ENCODE measurements at regions not wholly inside any gene's neighbourhood (a gene's known extent, or its start where the extent isn't known, plus 50 kb on each side); places are given as distances from the start of the nearest gene placed in this dataset.

DNA sequence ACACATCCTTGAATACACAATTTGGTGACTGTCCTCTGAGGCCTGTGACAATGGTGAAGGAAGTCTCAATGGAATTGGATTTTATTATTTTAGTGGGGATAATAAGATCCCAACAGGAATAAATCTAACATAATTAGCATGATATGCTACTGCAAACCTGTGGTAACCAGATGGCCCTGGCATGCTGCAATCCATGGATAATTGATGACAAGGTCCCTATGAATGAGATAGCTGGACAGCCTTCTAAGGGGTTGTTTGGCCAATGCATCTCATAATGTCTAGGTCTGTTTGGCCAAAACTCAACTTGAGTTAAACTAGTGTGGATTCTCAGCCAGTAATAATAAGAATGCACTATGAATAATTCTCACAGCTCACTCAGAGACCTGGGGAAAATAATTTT is 145.3 kb upstream of the GALNTL6 start:
- no peak overlapping the region for H3K4me3 Mint-ChIP-seq
- H3K4me3 ChIP-seq (ENCODE audit: control extremely low read depth in 1 of 5, extremely low read depth in 1 of 5, insufficient read depth in 1 of 5, low read depth in 2 of 5, low read length in 4 of 5), result no peak overlapping the region
- no peaks in the 10 kb centered on the region for H3K27me3 ChIP-seq (replicated peaks in 1 of 4; ENCODE audit: control extremely low read depth in 1 of 4, control insufficient read depth in 3 of 4, insufficient read depth in 4 of 4, low read length in 3 of 4)
- H2AFZ ChIP-seq (ENCODE audit: insufficient read depth, low read depth, low read length, poor library complexity, severe bottlenecking), result no peak overlapping the region
- intact Hi-C loops (cut with micrococcal nuclease), result no loop called here
- H3K4me2 ChIP-seq (replicated peaks; ENCODE audit: low read depth, low read length, poor library complexity, severe bottlenecking), result no peak overlapping the region
- no peaks in the 10 kb centered on the region for H3K9me3 Mint-ChIP-seq (ENCODE audit: insufficient read depth)
- peaks cover 3% of the 10 kb centered on the region for H3K4me1 Mint-ChIP-seq
- H3K27ac Mint-ChIP-seq, result no peak overlapping the region
- H3K9me3 ChIP-seq (ENCODE audit: control extremely low read depth in 1 of 3, control insufficient read depth in 2 of 3, insufficient read depth in 1 of 3, low read length in 2 of 3), result no peaks in the 10 kb centered on the region
- H3K4me1 ChIP-seq (ENCODE audit: control insufficient read depth in 2 of 2, insufficient read depth in 2 of 2, low read length in 2 of 2), result no peaks in the 10 kb centered on the region
- no peaks in the 10 kb centered on the region for H3K79me2 ChIP-seq (ENCODE audit: control insufficient read depth, insufficient read depth, low read length)
- no peaks in the 10 kb centered on the region for H4K20me1 ChIP-seq (ENCODE audit: control insufficient read depth, insufficient read depth, low read length, poor library complexity, severe bottlenecking)
- ATAC-seq (ENCODE audit: low read depth) (no peak), DNase-seq (no peak)
- POLR2A ChIA-PET, result no interaction called here
- H3K9ac ChIP-seq (ENCODE audit: low read length), result no peak overlapping the region
- no peaks in the 10 kb centered on the region for H3K27me3 Mint-ChIP-seq
- H3K36me3 ChIP-seq (replicated peaks in 1 of 2; ENCODE audit: control extremely low read depth in 1 of 2, control insufficient read depth in 1 of 2, extremely low read depth in 1 of 2, insufficient read depth in 2 of 2, low read length in 1 of 2), result no peaks in the 10 kb centered on the region
- TF ChIP-seq EZH2 (IDR thresholded peaks at IDR 0.05; ENCODE audit: borderline replicate concordance, insufficient read depth, low read depth, low read length, poor library complexity, severe bottlenecking), result no peak
- TF ChIP-seq, protein P1, sequence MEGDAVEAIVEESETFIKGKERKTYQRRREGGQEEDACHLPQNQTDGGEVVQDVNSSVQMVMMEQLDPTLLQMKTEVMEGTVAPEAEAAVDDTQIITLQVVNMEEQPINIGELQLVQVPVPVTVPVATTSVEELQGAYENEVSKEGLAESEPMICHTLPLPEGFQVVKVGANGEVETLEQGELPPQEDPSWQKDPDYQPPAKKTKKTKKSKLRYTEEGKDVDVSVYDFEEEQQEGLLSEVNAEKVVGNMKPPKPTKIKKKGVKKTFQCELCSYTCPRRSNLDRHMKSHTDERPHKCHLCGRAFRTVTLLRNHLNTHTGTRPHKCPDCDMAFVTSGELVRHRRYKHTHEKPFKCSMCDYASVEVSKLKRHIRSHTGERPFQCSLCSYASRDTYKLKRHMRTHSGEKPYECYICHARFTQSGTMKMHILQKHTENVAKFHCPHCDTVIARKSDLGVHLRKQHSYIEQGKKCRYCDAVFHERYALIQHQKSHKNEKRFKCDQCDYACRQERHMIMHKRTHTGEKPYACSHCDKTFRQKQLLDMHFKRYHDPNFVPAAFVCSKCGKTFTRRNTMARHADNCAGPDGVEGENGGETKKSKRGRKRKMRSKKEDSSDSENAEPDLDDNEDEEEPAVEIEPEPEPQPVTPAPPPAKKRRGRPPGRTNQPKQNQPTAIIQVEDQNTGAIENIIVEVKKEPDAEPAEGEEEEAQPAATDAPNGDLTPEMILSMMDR (IDR thresholded peaks at IDR 0.05), result no peak
- CTCF ChIA-PET, result no interaction called here
- no peak overlapping the region for H3K27ac ChIP-seq (ENCODE audit: low read length in 2 of 2)

DNA sequence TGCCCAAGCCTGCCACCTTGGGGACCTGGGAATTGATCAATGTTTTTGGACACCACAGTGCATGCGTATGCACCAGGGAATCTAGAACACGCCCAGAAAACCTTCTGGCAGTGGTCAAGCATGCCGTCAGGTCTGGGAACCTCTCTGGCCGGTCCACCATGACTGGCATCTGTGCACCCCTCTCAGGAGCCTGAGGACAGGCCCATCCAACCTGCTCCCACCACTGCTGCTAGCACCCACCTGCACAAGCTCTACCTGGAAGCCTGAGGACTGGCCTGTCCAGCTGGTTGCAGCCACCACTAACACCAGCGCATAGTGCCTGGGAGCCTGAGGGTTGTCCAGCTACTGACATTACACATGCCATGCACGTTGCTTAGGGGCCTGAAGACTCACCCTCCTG is 162.1 kb upstream of the GALNTL6 start:
- H3K4me2 ChIP-seq (replicated peaks; ENCODE audit: low read depth, low read length, poor library complexity, severe bottlenecking), result no peak overlapping the region
- no peak overlapping the region for H3K4me3 Mint-ChIP-seq
- no peaks in the 10 kb centered on the region for H3K27me3 ChIP-seq (replicated peaks in 1 of 4; ENCODE audit: control extremely low read depth in 1 of 4, control insufficient read depth in 3 of 4, insufficient read depth in 4 of 4, low read length in 3 of 4)
- no peaks in the 10 kb centered on the region for H3K27me3 Mint-ChIP-seq
- peaks cover 0 to 11% (median 3%) of the 10 kb centered on the region in 3 donors for H3K9me3 ChIP-seq (ENCODE audit: control extremely low read depth in 1 of 3, control insufficient read depth in 2 of 3, insufficient read depth in 1 of 3, low read length in 2 of 3)
- H3K27ac ChIP-seq (ENCODE audit: low read length in 2 of 2), result no peak overlapping the region
- H4K20me1 ChIP-seq (ENCODE audit: control insufficient read depth, insufficient read depth, low read length, poor library complexity, severe bottlenecking), result no peaks in the 10 kb centered on the region
- ChIA-PET POLR2A (no interaction called here), CTCF (no interaction called here)
- no peak overlapping the region for H3K9ac ChIP-seq (ENCODE audit: low read length)
- WGBS (ENCODE audit: insufficient coverage), result 96% methylated on average over 6 of the region's 6 CpGs
- intact Hi-C loops (cut with micrococcal nuclease), result no loop called here
- DNase-seq, result no peak
- H3K4me1 Mint-ChIP-seq, result no peaks in the 10 kb centered on the region
- TF ChIP-seq, protein P1 (IDR thresholded peaks at IDR 0.05), result no peak
- no peak for TF ChIP-seq EZH2 (IDR thresholded peaks at IDR 0.05; ENCODE audit: borderline replicate concordance, insufficient read depth, low read depth, low read length, poor library complexity, severe bottlenecking)
- H3K4me1 ChIP-seq (ENCODE audit: control insufficient read depth in 2 of 2, insufficient read depth in 2 of 2, low read length in 2 of 2), result no peaks in the 10 kb centered on the region
- H3K79me2 ChIP-seq (ENCODE audit: control insufficient read depth, insufficient read depth, low read length), result no peaks in the 10 kb centered on the region
- ATAC-seq (ENCODE audit: low read depth), result no peak
- peaks cover 5% of the 10 kb centered on the region for H3K9me3 Mint-ChIP-seq (ENCODE audit: insufficient read depth)
- H3K36me3 ChIP-seq (replicated peaks in 1 of 2; ENCODE audit: control extremely low read depth in 1 of 2, control insufficient read depth in 1 of 2, extremely low read depth in 1 of 2, insufficient read depth in 2 of 2, low read length in 1 of 2), result no peaks in the 10 kb centered on the region
- no peak overlapping the region for H3K27ac Mint-ChIP-seq
- H2AFZ ChIP-seq (ENCODE audit: insufficient read depth, low read depth, low read length, poor library complexity, severe bottlenecking), result no peak overlapping the region
- no peak overlapping the region for H3K4me3 ChIP-seq (ENCODE audit: control extremely low read depth in 1 of 5, extremely low read depth in 1 of 5, insufficient read depth in 1 of 5, low read depth in 2 of 5, low read length in 4 of 5)
